Coronary artery (tissue), 2 donors: ENCODE measurements at regions not wholly inside any gene's neighbourhood (a gene's known extent, or its start where the extent isn't known, plus 50 kb on each side); places are given as distances from the start of the nearest gene placed in this dataset.
"Not testable (repeated sequence)": the region's sequence is repeated elsewhere in the genome, so short reads cannot be mapped to it uniquely, and the experiment has no call there.

Experiments used
- DNase-seq: peaks from one replicate; pipeline ENCODE4 v3.0.0-alpha.2; 2017; ENCODE audit warnings: low spot score
- H3K27ac ChIP-seq, 2 donors: fragments of 200-600 bp; sonication (generic); one replicate each; pipeline ENCODE4 v1.5.1; 2016 to 2019
- H3K4me3 ChIP-seq: fragments of 200-600 bp; sonication (generic); 2 replicates; pipeline ENCODE4 v1.5.1; 2016; ENCODE audit warnings: mild to moderate bottlenecking, moderate library complexity
- TF ChIP-seq, protein P1 (sequence below): fragments of 200-600 bp; sonication (generic); IDR thresholded peaks from one replicate; pipeline ENCODE4 v1.5.1; 2019; ENCODE audit warnings: antibody characterized with exemption

DNA sequence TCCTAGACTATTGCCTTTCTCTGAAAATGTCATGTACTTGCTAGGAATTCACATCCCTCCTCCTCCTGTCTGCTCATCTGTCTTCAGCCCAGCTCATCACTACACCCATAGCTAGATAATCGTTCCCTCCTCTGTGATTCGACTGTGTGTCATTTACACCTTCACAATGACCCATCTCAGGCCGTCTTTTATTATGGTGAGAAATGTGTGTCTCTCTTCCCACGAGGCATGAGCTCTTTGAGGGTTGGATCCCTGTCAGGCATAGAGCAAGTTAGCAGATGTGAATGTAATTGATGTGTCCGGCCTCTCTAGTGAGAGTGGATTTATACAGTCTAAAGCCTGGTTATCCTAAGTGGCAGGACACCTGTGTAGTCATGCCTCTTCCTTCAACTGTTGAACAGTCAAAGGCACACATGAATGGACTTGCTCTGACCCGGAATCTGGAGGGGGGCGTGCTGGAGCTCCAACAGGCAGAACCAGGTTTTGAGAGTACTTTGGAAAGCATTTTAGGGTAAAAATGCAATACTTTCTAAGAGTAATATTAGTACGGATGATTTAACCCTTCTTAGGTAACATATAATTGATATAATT, 182.1 kb downstream of the UTRN start:
- no peak overlapping the region for H3K4me3 ChIP-seq
- DNase-seq, result no peak
- TF ChIP-seq, protein P1, sequence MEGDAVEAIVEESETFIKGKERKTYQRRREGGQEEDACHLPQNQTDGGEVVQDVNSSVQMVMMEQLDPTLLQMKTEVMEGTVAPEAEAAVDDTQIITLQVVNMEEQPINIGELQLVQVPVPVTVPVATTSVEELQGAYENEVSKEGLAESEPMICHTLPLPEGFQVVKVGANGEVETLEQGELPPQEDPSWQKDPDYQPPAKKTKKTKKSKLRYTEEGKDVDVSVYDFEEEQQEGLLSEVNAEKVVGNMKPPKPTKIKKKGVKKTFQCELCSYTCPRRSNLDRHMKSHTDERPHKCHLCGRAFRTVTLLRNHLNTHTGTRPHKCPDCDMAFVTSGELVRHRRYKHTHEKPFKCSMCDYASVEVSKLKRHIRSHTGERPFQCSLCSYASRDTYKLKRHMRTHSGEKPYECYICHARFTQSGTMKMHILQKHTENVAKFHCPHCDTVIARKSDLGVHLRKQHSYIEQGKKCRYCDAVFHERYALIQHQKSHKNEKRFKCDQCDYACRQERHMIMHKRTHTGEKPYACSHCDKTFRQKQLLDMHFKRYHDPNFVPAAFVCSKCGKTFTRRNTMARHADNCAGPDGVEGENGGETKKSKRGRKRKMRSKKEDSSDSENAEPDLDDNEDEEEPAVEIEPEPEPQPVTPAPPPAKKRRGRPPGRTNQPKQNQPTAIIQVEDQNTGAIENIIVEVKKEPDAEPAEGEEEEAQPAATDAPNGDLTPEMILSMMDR, result no peak
- H3K27ac ChIP-seq, result no peak overlapping the region

DNA sequence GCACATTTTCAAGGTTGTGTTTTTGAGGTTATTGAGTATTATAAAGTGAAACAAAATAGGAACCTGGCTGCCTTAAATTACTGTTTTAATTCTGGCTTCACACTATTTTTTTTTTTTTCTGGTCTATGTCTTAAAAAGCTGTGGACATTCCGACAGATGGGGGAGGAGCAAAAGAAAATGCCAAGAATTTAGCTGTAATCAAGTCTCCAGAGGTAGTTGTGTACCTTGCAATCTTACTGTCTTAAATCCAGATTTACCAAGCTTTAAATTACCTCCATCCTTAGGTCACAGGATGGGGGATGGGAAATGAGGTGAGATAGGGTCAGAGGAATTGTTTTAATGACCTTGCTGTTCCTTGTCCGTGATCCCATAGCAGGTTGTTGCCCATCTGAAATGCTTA, 182.8 kb downstream of the UTRN start:
- TF ChIP-seq, protein P1, result no peak
- Histone ChIP-seq H3K4me3 (no peak overlapping the region), H3K27ac (no peak overlapping the region)
- no peak for DNase-seq

DNA sequence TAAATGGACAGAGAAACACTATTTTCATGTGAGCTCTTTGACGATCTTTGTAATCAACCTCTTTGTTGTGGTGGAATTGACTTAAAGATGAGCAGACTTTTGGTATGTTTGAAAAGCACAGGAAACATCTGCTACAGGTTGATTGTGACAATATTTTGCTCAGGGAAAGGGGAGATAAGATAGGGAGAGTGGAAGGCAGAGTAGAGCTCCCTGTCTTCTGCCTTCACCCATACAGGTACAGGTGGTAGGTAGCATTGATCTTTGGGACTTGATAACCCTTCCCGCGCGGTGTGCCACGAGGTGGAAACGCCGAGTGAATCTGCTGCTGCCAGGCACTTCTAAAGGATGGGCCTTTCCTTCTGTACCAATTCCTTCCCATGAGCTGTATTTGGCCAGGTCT, 183.6 kb downstream of the UTRN start:
- DNase-seq, result no peak
- TF ChIP-seq, protein P1, result no peak
- no peak overlapping the region for H3K4me3 ChIP-seq
- H3K27ac ChIP-seq, result no peak overlapping the region

DNA sequence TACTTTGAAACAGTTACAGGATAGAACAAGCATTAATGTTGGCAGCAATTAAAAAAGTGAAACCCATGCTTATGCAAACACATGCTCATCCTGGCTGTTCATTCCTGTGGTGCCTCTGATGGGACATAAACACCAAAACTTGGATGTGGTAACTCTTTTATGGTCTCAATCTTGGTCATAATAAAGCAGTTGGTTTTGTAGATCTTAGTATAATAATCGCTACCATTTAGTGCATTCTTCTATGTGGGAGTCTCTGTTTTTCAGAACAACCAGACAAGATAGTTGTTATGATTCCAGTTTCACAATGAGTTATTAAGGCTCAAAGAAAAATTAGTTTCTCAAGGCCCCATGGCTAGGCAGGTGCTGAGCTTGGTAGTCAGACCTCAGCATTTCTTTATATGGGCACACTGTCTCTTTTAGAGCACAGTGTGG, 184.0 kb downstream of the UTRN start:
- DNase-seq, result no peak
- H3K27ac ChIP-seq, result no peak overlapping the region
- TF ChIP-seq, protein P1, result no peak
- no peak overlapping the region for H3K4me3 ChIP-seq

DNA sequence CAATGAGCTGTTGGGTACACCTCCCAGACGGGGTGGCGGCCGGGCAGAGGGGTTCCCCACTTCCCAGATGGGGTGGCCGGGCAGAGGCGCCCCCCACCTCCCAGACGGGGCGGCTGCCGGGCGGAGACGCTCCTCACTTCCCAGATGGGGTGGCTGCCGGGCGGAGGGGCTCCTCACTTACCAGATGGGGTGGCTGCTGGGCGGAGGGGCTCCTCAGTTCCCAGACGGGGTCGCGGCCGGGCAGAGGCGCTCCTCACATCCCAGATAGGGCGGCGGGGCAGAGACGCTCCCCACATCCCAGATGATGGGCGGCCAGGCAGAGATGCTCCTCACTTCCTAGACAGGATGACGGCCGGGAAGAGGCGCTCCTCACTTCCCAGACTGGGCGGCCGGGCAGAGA, 185.1 kb downstream of the UTRN start:
- not testable (repeated sequence) for H3K27ac ChIP-seq, DNase-seq, H3K4me3 ChIP-seq

DNA sequence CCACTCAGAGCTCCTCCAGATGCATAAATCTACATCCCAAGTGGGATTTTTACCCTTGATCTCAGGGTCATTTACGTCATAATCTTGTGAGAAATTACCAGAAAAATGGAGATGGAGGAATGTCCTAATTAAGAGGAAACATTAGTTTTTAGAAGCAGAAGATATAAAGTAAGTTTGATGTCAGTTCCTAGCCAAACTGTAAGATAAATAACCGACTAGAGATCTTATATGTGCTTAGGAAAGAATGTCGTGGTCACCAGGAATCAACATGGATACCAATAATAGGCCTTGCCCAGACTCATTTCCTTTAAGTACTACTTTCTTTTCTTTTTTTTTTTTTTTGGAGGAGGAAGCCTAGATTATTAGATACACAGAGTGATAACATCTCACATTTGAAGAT, 186.9 kb downstream of the UTRN start:
- no peak overlapping the region for H3K4me3 ChIP-seq
- TF ChIP-seq, protein P1, result no peak
- H3K27ac ChIP-seq, result no peak overlapping the region

DNA sequence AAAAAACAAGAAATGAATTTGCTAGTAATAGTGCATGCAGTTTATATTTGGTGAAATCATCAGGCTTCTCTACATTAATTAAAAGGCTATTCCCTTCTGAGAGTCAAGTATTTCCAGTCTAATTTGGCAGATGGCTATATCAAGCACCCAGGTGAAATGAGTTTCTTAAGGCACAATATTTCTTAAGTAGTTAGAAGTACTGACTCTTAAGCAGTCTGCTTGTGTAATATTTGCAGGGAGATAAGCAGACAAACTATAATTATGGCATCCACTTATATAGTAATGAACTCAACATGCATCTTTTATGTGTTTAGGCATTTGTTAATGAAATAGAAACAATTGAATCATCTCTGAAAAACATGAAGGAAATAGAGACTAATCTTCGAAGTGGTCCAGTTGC, 189.2 kb downstream of the UTRN start:
- Histone ChIP-seq H3K4me3 (no peak overlapping the region), H3K27ac (no peak overlapping the region)
- TF ChIP-seq, protein P1, result no peak
- no peak for DNase-seq

More for the DNA sequence above, 186.9 kb downstream of the UTRN start:
- DNase-seq, result no peak
